IPS DF 4.7 (cell line): ENCODE measurements at regions not wholly inside any gene's neighbourhood (a gene's known extent, or its start where the extent isn't known, plus 50 kb on each side); places are given as distances from the start of the nearest gene placed in this dataset.

Experiments
- DNase-seq: peaks from one replicate; pipeline ENCODE4 v3.0.0-alpha.2; 2013; ENCODE audit warnings: low spot score; ENCODE audit errors: extremely low read depth

GRCh38 chr9:28587052-28587451 is 1013.8 kb upstream of the C9orf72 start:
- DNase-seq, result no peak

DNA sequence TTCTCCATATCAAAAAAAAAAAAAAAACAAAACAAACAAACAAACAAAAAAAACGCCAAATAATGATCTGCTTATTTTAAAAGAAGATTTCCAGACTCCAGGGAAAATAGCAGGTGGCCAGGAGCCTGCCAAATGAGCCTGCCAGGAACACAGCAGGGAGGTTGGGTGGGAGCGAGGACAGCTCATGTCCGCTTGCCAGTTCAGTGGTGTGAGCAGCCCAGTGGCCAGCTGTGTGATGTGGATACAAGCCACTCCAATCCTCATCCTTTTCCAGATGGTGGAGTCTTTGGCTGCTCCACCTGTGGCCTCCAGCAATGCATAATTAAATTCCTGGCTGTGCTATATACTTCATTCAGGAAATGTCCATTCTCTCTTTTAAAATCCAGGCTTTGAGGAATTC is 1025.1 kb upstream of the C9orf72 start:
- DNase-seq, result no peak

DNA sequence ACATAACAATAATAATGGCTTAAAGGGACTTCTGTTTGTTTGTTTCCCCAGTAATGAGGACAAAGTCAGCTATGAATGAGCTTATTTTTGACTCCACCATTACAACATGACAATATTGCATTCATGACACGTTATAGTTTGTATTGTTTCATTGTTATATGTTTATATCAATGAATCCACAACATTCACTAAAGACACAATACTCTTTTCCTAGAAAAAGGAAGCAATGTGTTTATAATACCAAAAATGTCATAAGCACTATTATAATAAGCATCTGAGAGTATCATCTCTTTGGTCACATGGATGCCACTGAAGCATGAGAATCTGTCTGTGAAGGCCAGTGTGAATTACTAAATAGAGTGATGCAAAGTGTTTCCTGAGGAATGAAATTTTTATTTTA is 1026.9 kb upstream of the C9orf72 start:
- no peak for DNase-seq

GRCh38 chr9:28607843-28608242 is 1034.6 kb upstream of the C9orf72 start:
- DNase-seq, result no peak

DNA sequence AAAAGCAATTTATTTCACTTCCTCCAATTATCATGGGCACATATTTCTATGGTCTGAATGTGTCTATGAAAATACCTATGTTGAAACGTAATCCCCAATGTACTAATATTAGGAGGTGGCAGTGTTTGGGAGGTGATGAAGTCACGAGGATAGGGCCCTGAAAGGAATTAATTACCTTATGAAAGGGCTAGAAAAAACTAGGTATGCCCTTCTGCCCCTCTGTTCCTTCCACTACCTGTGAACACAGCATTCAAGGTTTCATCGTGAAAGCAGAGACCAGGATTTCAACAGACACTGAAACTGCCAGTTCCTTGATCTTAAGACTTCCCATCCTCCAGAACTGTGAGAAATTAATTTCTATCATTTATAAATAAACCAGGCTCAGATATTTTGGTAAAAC is 1037.1 kb upstream of the C9orf72 start:
- DNase-seq, result no peak

GRCh38 chr9:28616310-28616709 is 1043.0 kb upstream of the C9orf72 start:
- DNase-seq, result no peak

DNA sequence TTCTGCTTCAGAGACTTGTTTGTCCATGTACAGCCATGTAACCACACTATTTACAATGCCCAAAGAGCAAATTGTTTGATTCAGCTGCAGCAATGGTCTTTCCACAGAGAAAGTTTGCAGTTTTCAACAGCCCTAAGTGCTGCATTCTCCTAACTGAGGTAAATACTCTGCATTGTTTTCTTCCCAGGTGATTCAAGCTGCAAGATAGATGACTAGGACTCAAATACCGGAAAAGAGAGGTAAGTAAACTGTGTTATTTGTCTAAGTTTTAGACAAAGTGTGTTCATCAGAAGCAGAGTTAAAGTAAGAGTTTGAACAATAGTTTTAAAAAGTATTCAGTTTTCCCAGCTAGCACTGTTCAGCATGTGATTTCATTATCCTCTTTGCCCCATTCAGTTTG is 1046.7 kb upstream of the C9orf72 start:
- no peak for DNase-seq

DNA sequence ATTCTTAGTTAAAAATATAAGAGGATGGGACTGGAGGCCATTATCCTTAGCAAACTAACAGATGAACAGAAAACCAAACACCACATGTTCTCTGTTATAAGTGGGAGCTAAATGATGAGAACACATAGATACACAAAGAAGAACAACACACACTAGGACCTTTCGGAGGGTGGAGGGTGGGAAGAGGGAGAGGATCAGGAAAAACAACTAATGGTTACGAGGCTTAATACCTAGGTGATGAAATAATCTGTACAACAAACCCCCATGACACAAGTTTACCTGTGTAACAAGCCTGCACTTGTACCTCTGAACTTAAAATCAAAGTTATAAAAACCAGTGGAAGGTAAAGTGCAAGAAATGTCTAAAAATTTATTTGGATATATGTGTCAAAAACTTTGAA is 1047.4 kb upstream of the C9orf72 start:
- DNase-seq, result no peak

DNA sequence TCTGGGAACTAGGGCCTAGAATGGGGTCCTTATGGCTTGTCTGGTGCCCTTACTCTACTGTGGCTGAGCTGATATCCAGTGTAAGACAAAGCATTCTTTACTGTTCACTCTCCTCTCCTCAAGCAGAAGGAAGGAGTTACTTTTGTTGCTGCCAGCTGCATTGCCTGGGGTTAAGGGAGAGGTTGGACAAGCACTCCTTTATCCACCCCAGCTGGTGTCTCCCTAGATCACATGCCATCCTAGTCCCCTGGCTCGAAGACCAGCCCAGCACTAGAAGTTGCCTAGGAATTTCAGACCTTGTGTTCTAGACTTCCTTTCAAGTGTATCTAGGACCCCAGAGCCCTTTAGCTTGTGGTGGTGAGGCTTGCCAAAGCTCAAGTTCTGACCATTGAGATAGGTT is 1051.5 kb upstream of the C9orf72 start:
- no peak for DNase-seq

- no peak for DNase-seq
Observed at GRCh38 chr9:28628031-28628430, 1054.8 kb upstream of the C9orf72 start.

- peak; percentile 11 for DNase-seq
Observed at GRCh38 chr9:28648723-28649122, 1075.4 kb upstream of the C9orf72 start.

GRCh38 chr9:28650327-28650726 is 1077.0 kb upstream of the C9orf72 start:
- peak; percentile 14 for DNase-seq

DNA sequence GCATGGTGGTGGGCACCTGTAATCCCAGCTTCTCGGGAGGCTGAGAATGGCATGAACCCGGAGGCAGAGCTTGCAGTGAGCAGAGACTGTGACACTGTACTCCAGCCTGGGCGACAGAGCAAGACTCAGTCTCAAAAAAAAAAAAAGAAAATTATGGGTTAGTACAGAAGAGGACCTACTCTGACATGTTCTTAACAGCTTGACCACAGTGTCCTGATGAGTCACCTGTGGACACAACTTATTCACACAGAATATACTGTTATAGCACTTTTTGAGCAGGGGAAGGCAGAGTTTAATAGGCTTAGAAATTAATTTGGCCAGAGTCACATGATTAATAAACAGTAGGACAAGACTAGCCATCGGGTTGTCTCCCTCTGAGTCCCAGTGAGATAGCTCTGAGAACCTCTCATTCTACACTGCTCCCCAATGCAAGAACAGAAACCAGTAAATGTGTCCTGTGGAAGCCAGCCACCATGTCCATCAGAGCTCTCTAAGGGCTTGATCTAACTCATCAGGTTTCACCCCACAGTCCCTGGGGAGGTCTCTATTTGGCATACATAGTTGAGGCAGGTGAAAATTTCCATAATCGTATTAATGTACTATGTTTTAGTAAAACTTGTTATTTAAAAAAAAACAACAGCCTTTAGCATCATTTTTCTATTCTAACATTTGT is 1077.9 kb upstream of the C9orf72 start:
- no peak for DNase-seq

DNA sequence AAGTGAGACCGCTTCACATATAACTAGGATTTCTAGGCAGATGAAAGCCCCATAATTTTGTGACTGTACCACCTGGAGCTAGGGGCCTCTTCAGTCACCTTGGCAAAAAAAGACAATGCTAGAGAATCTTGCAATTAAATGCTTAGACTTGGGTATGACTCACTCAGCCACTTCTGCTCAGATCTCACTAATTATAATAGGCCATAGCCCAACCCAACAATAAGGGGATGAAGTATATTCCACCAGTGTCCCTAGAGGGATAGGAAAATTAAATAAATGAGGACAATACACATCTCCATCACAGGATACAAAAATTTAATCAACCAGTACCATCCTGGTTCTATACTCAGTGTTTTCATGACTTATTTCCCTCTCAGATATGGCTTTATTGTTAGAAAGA is 1079.9 kb upstream of the C9orf72 start:
- no peak for DNase-seq

GRCh38 chr9:28656727-28657126 is 1083.4 kb upstream of the C9orf72 start:
- no peak for DNase-seq

DNA sequence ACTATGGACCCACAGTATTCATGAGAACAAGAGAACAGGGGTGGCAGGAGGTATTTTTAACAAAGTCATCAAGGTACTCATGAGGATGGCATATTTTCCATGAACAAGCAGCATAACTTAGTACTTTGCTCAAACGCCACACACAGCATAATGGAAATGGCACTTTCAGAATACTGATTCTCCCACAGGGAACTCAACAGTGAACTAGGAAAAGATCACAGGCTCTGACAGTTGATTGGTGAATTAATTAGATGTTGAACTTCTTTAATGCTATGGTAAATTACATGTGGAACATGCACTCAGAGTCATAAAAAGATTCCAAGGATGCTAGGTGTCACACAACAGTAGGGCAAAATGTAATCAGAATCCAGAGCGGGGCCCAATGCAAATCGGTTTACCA is 1088.6 kb upstream of the C9orf72 start:
- no peak for DNase-seq

DNA sequence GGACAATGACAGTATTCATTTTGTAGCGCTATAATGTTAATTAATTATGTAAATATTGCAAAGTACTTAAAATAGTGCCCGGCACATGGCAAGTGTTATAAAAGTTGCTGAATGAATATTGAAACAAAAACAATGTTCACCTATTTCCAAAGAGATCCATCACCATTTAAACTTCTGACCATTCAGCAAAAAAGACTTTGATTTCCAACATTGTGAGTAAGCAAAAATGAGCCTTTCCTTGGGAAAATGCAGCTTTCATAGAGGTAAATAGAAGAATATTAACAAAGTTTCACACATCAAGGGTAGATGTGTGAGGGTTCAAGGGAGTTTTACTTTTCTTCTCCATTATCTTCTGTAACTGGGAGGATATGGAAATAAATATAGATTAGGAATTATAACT is 1089.4 kb upstream of the C9orf72 start:
- no peak for DNase-seq

DNA sequence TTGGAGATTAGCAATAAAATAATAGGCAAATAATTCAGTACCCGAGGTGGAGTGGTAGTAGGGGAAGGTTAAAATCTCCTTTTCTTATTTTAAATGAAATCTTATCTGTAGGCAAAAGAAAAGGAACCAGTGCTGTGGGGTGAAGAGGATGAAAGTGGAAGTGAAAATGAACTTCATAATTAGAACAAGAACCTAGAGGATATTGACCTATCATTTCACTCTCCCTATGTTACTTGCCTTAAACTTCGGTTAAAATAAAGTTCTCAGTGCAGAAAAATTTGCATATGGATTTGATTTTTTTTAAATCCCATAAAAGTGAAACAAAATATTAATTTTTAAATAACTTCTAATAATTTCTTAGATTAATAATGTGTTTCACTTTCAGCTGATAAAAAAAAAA is 1094.9 kb upstream of the C9orf72 start:
- DNase-seq, result no peak

DNA sequence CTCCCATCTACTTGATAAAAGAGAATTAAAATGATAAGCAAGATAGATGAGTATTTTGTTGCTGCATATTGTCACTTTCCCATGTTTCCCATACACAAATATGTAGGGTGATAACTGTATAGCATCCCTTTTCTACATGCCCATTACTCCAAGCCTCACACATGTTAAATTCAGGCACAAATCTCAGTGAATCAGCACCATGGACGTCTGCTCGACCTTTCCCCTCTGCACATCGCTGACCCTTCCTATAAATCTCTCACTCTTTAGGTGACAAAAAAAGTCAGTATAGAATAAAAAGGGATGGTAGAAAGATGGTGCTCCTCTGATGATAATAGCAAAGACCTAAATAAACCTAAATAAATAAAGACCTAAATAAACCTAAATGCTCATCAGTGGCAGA is 1097.7 kb upstream of the C9orf72 start:
- DNase-seq, result no peak

GRCh38 chr9:28678097-28678496 is 1104.8 kb upstream of the C9orf72 start:
- DNase-seq, result no peak

DNA sequence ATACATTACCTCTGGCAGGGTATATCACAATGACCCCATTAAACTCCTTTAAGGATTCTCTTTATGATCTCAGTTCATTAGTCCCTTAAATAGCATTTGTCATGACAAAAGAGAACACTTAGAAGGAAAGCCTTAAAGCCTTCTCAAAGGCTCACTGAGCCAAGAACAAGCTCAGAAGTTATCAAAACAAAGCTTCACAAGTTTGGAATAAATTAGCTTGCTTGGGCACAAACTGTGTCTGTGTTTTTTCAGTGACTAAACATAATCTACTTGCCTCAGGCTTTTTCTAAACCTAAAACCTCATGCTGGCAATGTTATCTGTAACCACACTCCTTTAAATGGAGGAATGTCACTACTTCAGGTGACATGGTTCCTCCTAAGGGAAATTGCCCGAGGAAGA is 1114.9 kb upstream of the C9orf72 start:
- peak; percentile 7 for DNase-seq

DNA sequence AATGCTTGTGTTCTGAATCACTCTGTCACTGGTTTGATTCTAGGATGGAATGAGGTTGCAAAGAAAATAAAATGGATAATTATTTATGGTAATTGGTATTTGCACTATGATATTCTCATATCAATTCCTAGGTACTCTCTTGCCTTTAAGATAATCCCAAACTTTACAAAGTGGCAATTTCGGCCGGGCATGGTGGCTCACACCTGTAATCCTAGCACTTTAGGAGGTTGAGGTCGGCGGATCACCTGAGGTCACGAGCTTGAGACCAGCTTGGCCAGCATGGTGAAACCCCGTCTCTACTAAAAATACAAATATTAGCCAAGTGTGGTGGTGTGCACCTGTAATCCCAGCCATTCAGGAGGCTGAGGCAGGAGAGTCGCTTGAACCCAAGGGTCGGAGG is 1118.7 kb upstream of the C9orf72 start:
- no peak for DNase-seq

DNA sequence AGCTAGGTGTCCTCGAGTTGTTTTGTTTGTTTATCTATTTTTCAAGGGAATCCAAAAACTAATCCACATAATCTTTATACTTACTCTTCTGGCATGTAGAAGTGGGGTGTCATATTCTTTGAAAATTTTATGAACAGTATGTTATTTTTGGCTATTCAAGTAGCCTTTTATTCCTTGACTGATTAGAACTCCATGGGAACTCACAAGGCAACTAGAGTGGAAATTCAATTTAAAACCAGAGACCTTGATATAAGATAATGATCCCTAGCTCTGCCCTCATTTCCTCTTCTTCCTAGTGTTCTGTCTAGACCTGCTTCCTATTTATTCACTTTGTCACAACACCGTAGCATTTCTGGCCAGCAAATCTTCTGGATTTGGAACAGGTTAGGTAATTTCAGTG is 1123.7 kb upstream of the C9orf72 start:
- no peak for DNase-seq

GRCh38 chr9:28699632-28700031 is 1126.4 kb upstream of the C9orf72 start:
- DNase-seq, result no peak
